NCI-H524 treated with DMSO at 0.1 percent for 48 hours (cell line): ENCODE measurements at regions not wholly inside any gene's neighbourhood (a gene's known extent, or its start where the extent isn't known, plus 50 kb on each side); places are given as distances from the start of the nearest gene placed in this dataset.
"Not testable (repeated sequence)": the region's sequence is repeated elsewhere in the genome, so short reads cannot be mapped to it uniquely, and the experiment has no call there.

Experiments used
- DNase-seq: peaks from one replicate; lab custom pipeline; 2025; lab: John Stamatoyannopoulos, UW

DNA sequence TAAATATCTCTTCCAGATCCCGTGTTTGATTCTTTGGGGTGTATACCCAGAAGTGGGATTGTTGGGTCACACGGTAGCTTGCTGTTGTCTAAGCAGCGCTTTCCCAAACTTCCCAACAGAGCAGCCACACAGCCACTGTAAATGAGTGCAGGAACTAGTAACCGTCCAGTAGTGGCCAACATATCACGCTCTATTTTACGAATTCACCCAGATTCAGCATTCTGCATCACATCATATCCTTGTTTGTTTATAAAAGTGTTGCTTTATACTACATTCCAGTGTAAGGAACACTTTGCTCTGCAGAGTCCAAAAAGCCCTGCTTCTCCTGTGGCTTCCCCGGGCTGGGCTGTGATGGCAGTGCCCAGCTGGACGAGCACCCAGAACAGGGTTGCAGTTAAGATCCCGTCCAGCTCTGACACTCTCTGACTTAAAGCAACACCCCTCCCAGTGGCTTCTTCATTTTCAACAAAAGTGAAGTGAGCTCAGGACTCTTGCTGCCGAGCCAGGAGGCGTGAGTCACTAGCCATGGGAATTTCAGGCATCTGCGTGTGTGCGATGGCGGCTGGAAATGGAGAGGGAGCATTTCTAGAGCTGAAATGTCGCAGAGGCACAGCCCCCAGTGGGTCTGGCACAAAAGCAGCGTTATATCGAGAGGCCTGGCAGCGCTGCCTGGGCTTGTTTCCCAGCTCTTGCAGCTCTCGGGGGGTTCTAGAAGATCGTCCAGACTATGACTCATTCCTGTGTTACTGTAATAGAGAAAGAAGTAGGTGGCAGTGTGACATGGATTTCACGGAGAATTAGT is 216.3 kb upstream of the ECI2 start:
- DNase-seq, result no peak

- no peak for DNase-seq
These were observed 215.5 kb upstream of the ECI2 start for GRCh38 chr6:4350567-4351519.

DNA sequence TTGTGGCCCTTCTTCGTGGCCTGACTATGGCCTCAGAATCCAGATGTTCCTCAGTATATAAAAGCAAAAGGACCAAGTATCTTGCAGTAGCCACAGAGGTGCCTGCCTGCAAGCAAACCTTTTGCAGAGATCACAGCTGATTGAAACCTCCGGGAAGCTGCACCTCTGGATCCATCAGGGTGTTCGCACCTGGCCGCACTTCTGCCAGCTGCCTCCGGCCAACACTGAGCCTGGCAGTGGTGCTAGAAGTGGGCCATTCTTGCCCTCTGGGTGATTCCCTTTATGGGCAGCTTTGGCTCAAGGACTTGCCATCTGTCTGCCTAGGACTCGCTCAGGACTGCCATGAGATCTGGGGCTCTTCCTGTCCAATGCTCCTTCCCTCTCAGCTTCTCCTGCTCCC is 214.6 kb upstream of the ECI2 start:
- DNase-seq, result no peak

DNA sequence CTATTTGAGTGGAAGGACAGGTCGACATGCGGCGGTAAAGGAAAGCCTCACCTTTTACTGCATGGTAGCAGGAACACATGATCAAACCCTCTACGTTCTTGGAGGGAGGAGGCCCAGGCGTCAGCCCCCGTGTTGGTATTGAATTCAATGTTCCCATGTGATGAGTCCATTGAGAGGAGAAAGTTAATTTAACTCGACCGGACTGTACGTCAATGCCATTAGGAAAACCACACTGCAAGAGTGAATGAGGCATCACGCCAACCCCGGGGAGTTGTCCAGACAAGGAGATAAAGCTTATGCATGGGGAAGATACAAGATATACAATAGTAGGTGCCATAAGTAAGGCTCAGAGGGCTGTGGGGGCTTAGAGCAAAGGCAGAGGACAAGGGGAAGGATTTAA is 213.9 kb upstream of the ECI2 start:
- DNase-seq, result no peak

DNA sequence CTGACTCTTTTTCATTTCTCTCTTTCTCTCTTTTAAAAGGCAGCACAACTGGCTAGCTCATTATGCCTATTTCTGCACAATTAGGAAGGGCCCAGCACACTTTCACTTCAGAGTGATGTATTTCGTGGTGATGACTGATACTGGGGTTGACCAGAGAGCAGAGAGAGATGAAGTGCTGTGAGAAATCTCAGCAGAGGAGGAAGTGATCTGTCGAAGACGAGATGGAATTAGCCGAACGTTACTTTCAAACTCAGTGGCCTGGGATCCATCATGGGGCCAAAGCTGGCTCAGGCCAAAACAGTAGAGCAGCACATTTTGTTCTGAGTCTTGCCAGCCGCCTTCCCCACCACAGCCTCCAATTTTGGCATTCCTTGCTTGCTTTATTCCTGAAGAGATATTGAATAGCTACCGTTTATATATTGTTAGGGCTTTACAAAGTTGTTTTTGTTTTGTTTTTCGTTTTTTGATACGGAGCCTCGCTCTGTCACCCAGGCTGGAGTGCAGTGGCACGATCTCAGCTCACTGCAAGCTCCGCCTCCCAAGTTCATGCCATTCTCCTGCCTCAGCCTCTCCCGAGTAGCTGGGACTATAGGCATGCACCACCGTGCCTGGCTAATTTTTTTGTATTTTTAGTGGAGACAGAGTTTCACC is 213.2 kb upstream of the ECI2 start:
- no peak for DNase-seq

DNA sequence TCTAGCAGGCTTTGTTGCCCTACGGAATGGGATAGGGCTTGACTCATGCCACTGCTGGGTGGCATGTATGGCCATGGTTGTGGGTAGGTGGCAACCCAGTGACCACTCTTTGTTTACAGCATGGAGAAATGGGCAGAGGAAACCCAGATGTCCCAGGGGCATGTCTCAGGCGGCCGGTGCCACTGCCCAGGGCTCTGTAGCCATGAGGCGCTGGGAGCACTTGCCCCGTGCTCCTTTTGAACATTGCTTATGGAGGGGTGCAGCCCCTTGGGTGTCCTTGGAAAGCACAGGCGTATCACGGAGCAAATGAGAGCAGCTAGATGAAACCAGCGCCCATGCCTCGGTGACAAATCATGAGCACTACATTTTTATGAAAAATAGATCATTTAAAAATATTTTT is 212.5 kb upstream of the ECI2 start:
- DNase-seq, result no peak

DNA sequence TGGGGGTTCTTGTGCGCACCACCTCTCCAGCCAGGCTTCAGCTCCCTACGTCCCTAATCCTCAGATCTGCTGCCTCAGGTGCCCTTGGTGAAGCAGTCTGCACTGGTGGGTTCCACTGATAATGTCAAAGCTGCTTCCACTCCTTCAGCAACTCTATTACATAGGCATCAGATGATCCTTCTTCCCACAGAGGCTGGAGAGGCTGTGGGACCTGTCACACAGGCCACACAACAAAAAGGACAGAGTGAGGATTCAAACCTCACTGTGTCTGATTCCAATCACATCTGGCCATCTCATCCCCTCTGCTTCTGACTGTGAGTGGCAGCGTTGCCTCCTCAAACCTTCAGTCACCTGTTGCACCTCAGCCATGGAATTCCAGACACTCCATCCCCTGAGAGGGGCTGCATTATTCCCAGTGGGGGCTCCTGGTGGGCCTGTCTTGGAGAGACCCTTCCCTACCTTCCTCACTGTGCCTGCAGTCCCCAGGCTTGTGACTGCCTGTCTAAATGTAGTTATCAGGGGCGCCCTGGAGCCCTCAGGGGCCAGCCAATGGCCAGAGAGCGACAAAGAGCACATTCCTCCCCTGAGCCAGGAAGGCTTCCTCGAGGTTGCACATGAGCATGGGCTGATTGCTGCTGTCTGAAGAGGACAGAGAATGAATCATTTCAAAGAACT is 211.4 kb upstream of the ECI2 start:
- DNase-seq, result no peak

DNA sequence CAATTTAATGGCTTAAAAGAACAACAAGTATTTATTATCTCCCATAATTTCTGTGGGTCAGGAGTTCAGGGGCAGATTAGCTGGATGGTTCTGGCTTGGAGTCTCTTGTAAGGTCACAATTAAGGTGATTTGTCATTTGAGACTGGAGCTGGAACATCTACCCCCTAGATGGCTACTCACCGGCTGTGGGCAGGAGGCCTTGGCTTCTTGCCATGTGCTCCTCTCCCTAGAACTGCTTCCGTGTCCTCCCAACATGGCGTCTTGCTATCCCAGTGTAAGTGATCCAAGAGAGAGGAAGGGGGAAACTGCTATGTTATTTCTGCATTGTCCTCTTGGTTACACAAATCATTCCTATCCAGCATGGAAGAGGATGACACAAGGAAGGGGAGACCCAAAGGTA is 210.2 kb upstream of the ECI2 start:
- DNase-seq, result no peak

GRCh38 chr6:4344317-4344899 is 209.0 kb upstream of the ECI2 start:
- no peak for DNase-seq

DNA sequence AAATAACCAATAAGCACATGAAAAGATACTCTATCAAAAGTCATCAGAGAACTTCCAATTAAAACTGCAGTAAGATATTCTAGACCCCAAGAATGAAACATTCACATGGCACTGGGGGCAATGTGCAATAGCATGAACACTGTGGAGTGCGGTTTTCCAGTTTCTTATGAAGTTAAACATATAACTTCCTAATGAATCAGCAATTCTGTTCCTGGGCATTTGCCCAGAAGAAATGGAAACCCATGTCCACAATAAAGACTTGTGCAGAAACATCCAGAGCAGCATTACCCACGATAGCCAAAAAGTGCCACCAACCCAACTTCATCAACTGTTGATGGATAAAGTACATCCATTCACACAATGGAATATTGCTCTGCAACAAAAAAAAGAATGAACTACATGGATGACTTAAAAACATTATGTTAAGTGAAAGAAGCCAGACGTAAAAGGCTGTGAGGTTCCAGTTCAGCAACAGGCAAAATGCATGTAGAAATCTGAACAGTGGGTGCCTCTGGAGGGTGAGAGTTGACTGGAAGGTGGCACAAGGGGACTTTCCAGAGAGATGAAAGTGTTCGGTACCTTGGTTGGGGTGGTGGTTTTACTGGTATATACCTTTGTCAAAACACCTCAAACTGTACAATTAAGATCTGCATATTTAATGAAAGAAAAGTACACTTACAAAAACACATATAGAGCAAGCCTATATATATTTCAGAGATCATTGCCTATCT is 207.2 kb upstream of the ECI2 start:
- DNase-seq, result no peak

GRCh38 chr6:4341078-4341797 is 205.9 kb upstream of the ECI2 start:
- DNase-seq, result no peak

DNA sequence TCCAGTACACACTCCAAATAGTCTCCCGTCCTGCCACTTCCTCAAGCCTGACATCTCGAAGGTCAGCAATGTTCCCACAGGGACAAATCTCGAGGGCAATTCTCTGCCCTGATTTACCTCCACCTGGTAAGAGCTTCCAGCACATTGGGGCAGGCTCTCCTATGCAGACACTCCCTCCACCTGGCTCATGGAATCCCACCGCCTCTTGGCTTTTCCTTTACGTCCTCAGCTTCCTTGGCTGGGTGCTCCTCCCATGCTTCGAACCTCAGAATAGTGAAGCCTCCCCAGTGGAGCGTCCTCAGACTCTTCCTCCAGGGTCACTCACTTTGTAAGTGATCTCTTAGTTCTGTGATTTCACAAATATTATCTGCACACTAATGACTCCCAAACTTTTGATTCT is 205.2 kb upstream of the ECI2 start:
- no peak for DNase-seq

DNA sequence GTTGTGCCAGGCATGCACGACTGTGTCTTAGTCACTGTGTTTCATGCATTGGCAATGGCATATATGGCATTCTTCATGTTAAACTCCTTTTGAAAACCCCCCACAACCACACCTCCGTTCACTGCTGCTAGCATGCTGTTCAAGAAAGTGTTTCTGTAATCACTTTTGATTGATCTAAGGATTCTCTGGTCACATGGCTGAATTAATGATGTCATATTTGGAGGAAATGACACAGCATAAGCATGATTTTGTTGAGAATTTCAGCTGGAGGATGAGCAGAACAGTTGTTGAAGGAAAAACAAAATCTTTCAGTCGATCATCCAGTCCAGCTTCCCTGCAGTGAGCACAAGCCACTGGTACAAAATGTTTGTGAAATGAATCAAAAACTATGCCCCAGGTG is 203.5 kb upstream of the ECI2 start:
- DNase-seq, result no peak

DNA sequence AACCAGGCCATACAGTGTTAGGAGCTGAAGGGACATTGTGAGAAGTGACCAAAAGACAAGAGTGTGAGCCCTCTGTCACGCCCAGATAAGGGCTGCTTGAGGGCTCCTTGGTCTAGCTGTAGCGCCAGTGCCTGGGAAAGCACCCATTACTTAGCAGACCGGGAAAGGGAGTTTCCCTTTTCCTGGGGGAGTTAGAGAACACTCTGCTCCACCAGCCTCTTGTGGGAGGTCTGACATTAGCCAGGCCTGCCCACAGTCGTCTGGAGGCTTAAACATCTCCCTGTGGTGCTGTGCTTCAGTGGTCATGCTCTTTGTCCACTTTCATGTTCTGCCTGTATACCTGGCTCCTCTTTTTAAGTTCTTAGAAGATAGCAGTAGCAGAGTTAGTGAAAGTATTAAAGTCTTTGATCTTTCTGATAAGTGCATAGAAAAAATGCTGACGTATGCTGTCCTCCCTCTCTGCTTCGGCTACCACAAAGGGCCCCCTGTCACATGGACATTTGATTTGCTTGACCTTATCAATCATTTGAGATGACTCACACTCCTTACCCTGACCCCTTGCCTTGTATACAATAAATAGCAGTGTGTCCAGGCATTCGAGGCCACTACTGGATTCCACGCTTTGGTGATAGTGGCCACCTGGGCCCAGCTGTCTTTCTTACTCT is 201.5 kb upstream of the ECI2 start:
- DNase-seq, result no peak

DNA sequence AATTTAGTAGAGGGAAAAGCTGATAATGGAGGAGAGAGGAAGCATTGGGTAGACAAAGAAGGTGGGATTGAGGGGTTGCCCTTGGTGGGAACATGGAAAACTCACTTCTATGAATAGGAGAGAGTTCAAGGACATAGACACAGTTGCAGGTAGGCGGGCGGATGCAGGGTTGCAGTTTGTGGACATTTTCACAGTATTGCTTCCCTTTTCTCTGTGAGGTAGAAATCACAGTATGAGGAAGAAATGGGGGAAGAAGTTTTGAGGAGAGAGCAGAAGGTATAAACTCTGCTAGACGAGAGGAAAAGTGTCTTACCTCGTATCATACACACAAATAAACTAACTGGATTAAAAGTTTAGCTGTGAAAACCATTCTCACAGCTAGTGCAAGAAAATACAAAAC is 200.7 kb upstream of the ECI2 start:
- DNase-seq, result no peak

GRCh38 chr6:4334158-4334740 is 198.9 kb upstream of the ECI2 start:
- DNase-seq, result not testable (repeated sequence)

GRCh38 chr6:4327841-4328240 is 192.5 kb upstream of the ECI2 start:
- no peak for DNase-seq

GRCh38 chr6:4324746-4325145 is 189.4 kb upstream of the ECI2 start:
- no peak for DNase-seq

DNA sequence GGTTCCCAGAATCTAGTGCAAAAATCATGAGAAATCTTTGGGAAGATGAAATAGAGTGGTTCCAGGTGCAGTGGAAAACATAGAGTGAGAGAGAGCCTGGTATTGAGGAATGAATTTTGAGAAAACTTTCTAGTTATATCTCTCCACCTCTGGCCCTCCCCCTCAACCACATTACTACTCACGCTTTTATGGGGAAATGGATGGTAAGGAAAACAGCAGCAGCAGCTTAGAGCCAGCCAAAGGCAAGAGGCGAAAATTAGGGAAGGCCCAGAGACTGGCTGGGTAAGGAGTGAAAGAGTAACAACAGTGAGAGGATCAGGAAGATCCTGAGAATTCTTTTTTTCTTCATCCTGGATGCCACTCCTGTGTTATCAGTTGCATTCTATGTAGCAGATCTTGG is 187.9 kb upstream of the ECI2 start:
- no peak for DNase-seq
